ENCODE measurements at regions not wholly inside any gene's neighbourhood (a gene's known extent, or its start where the extent isn't known, plus 50 kb on each side); places are given as distances from the start of the nearest gene placed in this dataset.

DNA sequence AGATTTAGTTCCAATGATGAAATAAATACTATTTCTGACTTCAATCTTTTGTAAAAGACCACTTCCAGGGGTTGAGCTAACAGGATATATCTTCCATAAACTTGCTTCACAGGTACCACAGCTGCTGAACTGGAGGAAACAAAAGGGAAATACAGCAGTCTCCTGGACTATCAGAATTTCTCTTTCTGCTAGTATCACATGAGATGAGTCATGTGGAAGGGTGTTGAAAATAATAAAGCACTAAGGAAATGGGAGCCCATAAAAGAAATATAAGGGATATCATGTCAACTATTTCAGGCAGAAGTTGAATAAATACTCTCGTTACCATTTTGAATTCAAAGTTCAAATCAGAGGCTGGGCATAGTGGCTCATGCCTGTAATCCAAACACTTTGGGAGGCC is 250.3 kb upstream of the NFE2L3 start:
- H4K20me1 ChIP-seq (ENCODE audit: insufficient read depth, low read length): no peaks in the 10 kb centered on the region
- H3K27me3 ChIP-seq (ENCODE audit: insufficient read depth, low read length, poor library complexity): no peaks in the 10 kb centered on the region
- H3K4me3 ChIP-seq (ENCODE audit: low read depth in 1 of 2, low read length in 2 of 2): no peak overlapping the region
- H3K79me2 ChIP-seq (ENCODE audit: insufficient read depth, low read length): no peaks in the 10 kb centered on the region
- no peaks in the 10 kb centered on the region for H3K4me1 ChIP-seq (ENCODE audit: insufficient read depth, low read length)
- H3K36me3 ChIP-seq (ENCODE audit: insufficient read depth, low read length): no peaks in the 10 kb centered on the region
- no peak overlapping the region for H3K9ac ChIP-seq (ENCODE audit: low read depth, low read length)
- DNase-seq (no peak), ATAC-seq (ENCODE audit: insufficient read depth, low read depth) (no peak)
- no peaks in the 10 kb centered on the region for H3K9me3 ChIP-seq (ENCODE audit: insufficient read depth, low read length, severe bottlenecking)
- H2AFZ ChIP-seq (ENCODE audit: low read depth, low read length): no peak overlapping the region
- TF ChIP-seq EZH2 (IDR thresholded peaks at IDR 0.05; ENCODE audit: borderline replicate concordance, low read depth, low read length, severe bottlenecking) (no peak), CTCF (IDR thresholded peaks at IDR 0.05; ENCODE audit: borderline replicate concordance, extremely low read depth, low read length, poor library complexity, severe bottlenecking) (no peak)
- no peak overlapping the region for H3K27ac ChIP-seq (ENCODE audit: low read length)
- H3K4me2 ChIP-seq (ENCODE audit: insufficient read depth, low read length): no peak overlapping the region

DNA sequence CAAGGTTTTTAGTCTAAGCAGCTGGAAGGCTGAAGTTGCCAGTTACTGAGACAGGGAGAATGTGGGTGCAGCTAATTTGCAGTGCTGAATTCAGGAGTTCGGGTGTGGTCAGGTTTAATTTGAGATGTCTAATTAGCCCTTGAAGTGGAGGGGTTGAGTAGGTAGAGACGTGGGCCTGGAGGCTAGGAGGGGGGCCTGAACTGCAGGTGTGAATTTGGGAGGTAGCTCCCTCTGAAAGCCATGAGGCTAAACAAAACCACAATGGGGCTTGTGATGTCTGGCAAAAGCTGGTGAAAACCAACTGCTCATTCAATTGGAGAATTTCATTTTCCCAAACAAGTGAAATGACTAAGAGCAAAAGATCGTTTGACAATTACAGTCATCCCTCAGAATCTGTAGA is 246.0 kb upstream of the NFE2L3 start:
- Histone ChIP-seq H3K36me3 (ENCODE audit: insufficient read depth, low read length) (no peaks in the 10 kb centered on the region), H3K4me1 (ENCODE audit: insufficient read depth, low read length) (no peaks in the 10 kb centered on the region), H3K27me3 (ENCODE audit: insufficient read depth, low read length, poor library complexity) (no peaks in the 10 kb centered on the region), H2AFZ (ENCODE audit: low read depth, low read length) (no peak overlapping the region), H3K79me2 (ENCODE audit: insufficient read depth, low read length) (no peaks in the 10 kb centered on the region), H3K4me2 (ENCODE audit: insufficient read depth, low read length) (no peak overlapping the region), H3K9me3 (ENCODE audit: insufficient read depth, low read length, severe bottlenecking) (no peaks in the 10 kb centered on the region), H3K9ac (ENCODE audit: low read depth, low read length) (no peak overlapping the region), H4K20me1 (ENCODE audit: insufficient read depth, low read length) (no peaks in the 10 kb centered on the region), H3K4me3 (ENCODE audit: low read depth in 1 of 2, low read length in 2 of 2) (no peak overlapping the region), H3K27ac (ENCODE audit: low read length) (no peak overlapping the region)
- no peak for ATAC-seq (ENCODE audit: insufficient read depth, low read depth)
- DNase-seq: no peak
- TF ChIP-seq CTCF (IDR thresholded peaks at IDR 0.05; ENCODE audit: borderline replicate concordance, extremely low read depth, low read length, poor library complexity, severe bottlenecking): no peak
- TF ChIP-seq EZH2 (IDR thresholded peaks at IDR 0.05; ENCODE audit: borderline replicate concordance, low read depth, low read length, severe bottlenecking): no peak

DNA sequence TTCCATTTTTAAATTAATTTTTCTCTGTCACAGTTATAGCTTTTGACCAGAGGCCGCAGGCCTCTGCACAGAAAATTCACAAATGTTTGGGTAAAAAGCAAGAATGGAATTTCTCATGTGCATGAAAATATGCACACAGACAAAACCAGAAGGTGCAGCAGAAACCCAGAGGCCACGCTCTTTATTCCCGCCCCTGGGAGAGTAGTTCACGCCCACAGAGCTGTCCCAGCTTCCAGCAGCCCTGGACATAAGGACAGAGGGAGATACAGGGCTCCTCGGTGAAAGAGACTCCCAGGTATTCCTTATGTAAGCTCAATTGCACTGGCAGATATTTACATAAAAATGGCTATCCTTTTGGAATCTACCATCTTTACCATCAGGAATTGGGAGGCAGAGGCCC is 245.2 kb upstream of the NFE2L3 start:
- H3K9me3 ChIP-seq (ENCODE audit: insufficient read depth, low read length, severe bottlenecking): no peaks in the 10 kb centered on the region
- no peak overlapping the region for H3K9ac ChIP-seq (ENCODE audit: low read depth, low read length)
- no peaks in the 10 kb centered on the region for H3K36me3 ChIP-seq (ENCODE audit: insufficient read depth, low read length)
- DNase-seq (no peak), ATAC-seq (ENCODE audit: insufficient read depth, low read depth) (no peak)
- no peaks in the 10 kb centered on the region for H4K20me1 ChIP-seq (ENCODE audit: insufficient read depth, low read length)
- H3K27me3 ChIP-seq (ENCODE audit: insufficient read depth, low read length, poor library complexity): no peaks in the 10 kb centered on the region
- TF ChIP-seq EZH2 (IDR thresholded peaks at IDR 0.05; ENCODE audit: borderline replicate concordance, low read depth, low read length, severe bottlenecking) (no peak), CTCF (IDR thresholded peaks at IDR 0.05; ENCODE audit: borderline replicate concordance, extremely low read depth, low read length, poor library complexity, severe bottlenecking) (no peak)
- H2AFZ ChIP-seq (ENCODE audit: low read depth, low read length): no peak overlapping the region
- no peaks in the 10 kb centered on the region for H3K79me2 ChIP-seq (ENCODE audit: insufficient read depth, low read length)
- no peak overlapping the region for H3K4me3 ChIP-seq (ENCODE audit: low read depth in 1 of 2, low read length in 2 of 2)
- no peak overlapping the region for H3K4me2 ChIP-seq (ENCODE audit: insufficient read depth, low read length)
- no peak overlapping the region for H3K27ac ChIP-seq (ENCODE audit: low read length)
- H3K4me1 ChIP-seq (ENCODE audit: insufficient read depth, low read length): no peaks in the 10 kb centered on the region

DNA sequence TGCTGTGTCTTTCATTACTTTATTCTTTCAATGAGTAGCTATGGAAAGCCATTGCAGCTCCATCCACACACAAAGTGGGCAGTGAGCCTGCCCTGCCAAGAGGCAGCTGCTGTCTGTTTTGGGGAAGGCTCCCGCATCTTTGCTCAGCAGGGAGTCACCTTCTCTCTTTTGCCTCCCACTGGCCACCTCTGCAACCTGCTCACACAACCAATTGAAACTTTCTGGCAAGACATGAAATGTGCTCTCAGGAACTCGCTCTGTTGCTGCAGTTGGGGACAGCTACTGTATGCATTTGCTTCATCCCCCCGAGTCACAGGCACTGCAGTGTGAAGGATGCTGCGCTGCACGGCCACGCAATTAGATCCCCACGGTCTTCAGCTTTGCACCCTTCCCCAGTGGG is 244.8 kb upstream of the NFE2L3 start:
- DNase-seq (no peak), ATAC-seq (ENCODE audit: insufficient read depth, low read depth) (no peak)
- H3K36me3 ChIP-seq (ENCODE audit: insufficient read depth, low read length): no peaks in the 10 kb centered on the region
- H3K9ac ChIP-seq (ENCODE audit: low read depth, low read length): no peak overlapping the region
- TF ChIP-seq CTCF (IDR thresholded peaks at IDR 0.05; ENCODE audit: borderline replicate concordance, extremely low read depth, low read length, poor library complexity, severe bottlenecking) (no peak), EZH2 (IDR thresholded peaks at IDR 0.05; ENCODE audit: borderline replicate concordance, low read depth, low read length, severe bottlenecking) (no peak)
- H3K4me3 ChIP-seq (ENCODE audit: low read depth in 1 of 2, low read length in 2 of 2): no peak overlapping the region
- no peaks in the 10 kb centered on the region for H3K9me3 ChIP-seq (ENCODE audit: insufficient read depth, low read length, severe bottlenecking)
- H3K4me1 ChIP-seq (ENCODE audit: insufficient read depth, low read length): no peaks in the 10 kb centered on the region
- no peaks in the 10 kb centered on the region for H3K27me3 ChIP-seq (ENCODE audit: insufficient read depth, low read length, poor library complexity)
- no peak overlapping the region for H3K4me2 ChIP-seq (ENCODE audit: insufficient read depth, low read length)
- H3K79me2 ChIP-seq (ENCODE audit: insufficient read depth, low read length): no peaks in the 10 kb centered on the region
- H2AFZ ChIP-seq (ENCODE audit: low read depth, low read length): no peak overlapping the region
- no peaks in the 10 kb centered on the region for H4K20me1 ChIP-seq (ENCODE audit: insufficient read depth, low read length)
- H3K27ac ChIP-seq (ENCODE audit: low read length): no peak overlapping the region
